Mesenchymal stem cell (in vitro differentiated cells and primary cell): ENCODE measurements at regions not wholly inside any gene's neighbourhood (a gene's known extent, or its start where the extent isn't known, plus 50 kb on each side); places are given as distances from the start of the nearest gene placed in this dataset.

Experiments used
- DNase-seq: peaks from one replicate; pipeline ENCODE4 v3.0.0-alpha.2; 2013
- H2AFZ ChIP-seq: one replicate; pipeline ENCODE4 v1.6.1; 2013; ENCODE audit warnings: low read depth, mild to moderate bottlenecking, control low read depth, inconsistent platforms, low read length, moderate library complexity
- H2AK5ac ChIP-seq: 2 replicates; pipeline ENCODE4 v1.6.1; 2013; ENCODE audit warnings: low read length, moderate library complexity, mild to moderate bottlenecking, inconsistent platforms; ENCODE audit not compliant: severe bottlenecking
- H2BK120ac ChIP-seq: one replicate; pipeline ENCODE4 v1.6.1; 2013; ENCODE audit warnings: low read depth, mild to moderate bottlenecking, inconsistent platforms, low read length, moderate library complexity
- H2BK12ac ChIP-seq, 2 experiments: one replicate each; pipeline ENCODE4 v1.6.1; 2013; ENCODE audit warnings: inconsistent platforms in 2 of 2, low read length in 2 of 2, mild to moderate bottlenecking in 2 of 2, moderate library complexity in 2 of 2, control low read depth in 1 of 2
- H2BK15ac ChIP-seq: one replicate; pipeline ENCODE4 v1.6.1; 2013; ENCODE audit warnings: mild to moderate bottlenecking, low read depth, inconsistent platforms; ENCODE audit not compliant: poor library complexity, severe bottlenecking
- H2BK5ac ChIP-seq: 2 replicates; pipeline ENCODE4 v1.6.1; 2013; ENCODE audit warnings: low read depth, mild to moderate bottlenecking, low read length, control low read depth, inconsistent platforms; ENCODE audit not compliant: poor library complexity, severe bottlenecking
- H3K14ac ChIP-seq, 2 experiments: one replicate each; pipeline ENCODE4 v1.6.1; 2013; ENCODE audit warnings: inconsistent platforms in 2 of 2, low read length in 2 of 2, control low read depth in 1 of 2, mild to moderate bottlenecking in 1 of 2, moderate library complexity in 1 of 2
- H3K18ac ChIP-seq, 2 experiments: one replicate each; pipeline ENCODE4 v1.6.1; 2013; ENCODE audit warnings: inconsistent platforms in 2 of 2, low read length in 2 of 2, control low read depth in 1 of 2, low read depth in 1 of 2, mild to moderate bottlenecking in 1 of 2
- H3K23ac ChIP-seq, 2 experiments: one replicate each; pipeline ENCODE4 v1.6.1; 2013; ENCODE audit warnings: inconsistent platforms in 2 of 2, low read length in 2 of 2, mild to moderate bottlenecking in 2 of 2, moderate library complexity in 2 of 2, control low read depth in 1 of 2
- H3K27ac ChIP-seq: 2 replicates; pipeline ENCODE4 v1.5.1; 2013; ENCODE audit warnings: mild to moderate bottlenecking, moderate library complexity, low read length, control low read depth, inconsistent platforms; ENCODE audit not compliant: poor library complexity, severe bottlenecking
- H3K27me3 ChIP-seq, 2 experiments: 2 replicates each; pipeline versions ENCODE4 v1.6.1 to v1.7.0; 2013; ENCODE audit warnings: low read length in 2 of 2, mild to moderate bottlenecking in 2 of 2, moderate library complexity in 2 of 2, control low read depth in 1 of 2, inconsistent platforms in 1 of 2; ENCODE audit not compliant: control insufficient read depth in 1 of 2, insufficient read depth in 1 of 2
- H3K36me3 ChIP-seq, 2 experiments: 2 replicates each; pipeline versions ENCODE4 v1.6.1 to v1.7.0; 2013; ENCODE audit warnings: low read length in 2 of 2, control low read depth in 1 of 2, inconsistent platforms in 1 of 2, low read depth in 1 of 2, mild to moderate bottlenecking in 1 of 2; ENCODE audit not compliant: insufficient read depth in 2 of 2, control insufficient read depth in 1 of 2
- H3K4ac ChIP-seq, 2 experiments: one replicate each; pipeline ENCODE4 v1.6.1; 2013; ENCODE audit warnings: inconsistent platforms in 2 of 2, low read length in 2 of 2, mild to moderate bottlenecking in 2 of 2, moderate library complexity in 2 of 2, control low read depth in 1 of 2, low read depth in 1 of 2
- H3K4me1 ChIP-seq: 2 replicates; pipeline ENCODE4 v1.6.1; 2013; ENCODE audit warnings: low read depth, low read length, control low read depth; ENCODE audit not compliant: control insufficient read depth, insufficient read depth
- H3K4me2 ChIP-seq: 2 replicates; pipeline ENCODE4 v1.6.1; 2013; ENCODE audit warnings: low read length, mild to moderate bottlenecking, inconsistent platforms; ENCODE audit not compliant: poor library complexity, severe bottlenecking
- H3K4me3 ChIP-seq, 2 experiments: 2 replicates each; pipeline versions ENCODE4 v1.5.1 to v1.7.0; 2013; ENCODE audit warnings: low read length in 2 of 2, mild to moderate bottlenecking in 2 of 2, control low read depth in 1 of 2, low read depth in 1 of 2; ENCODE audit not compliant: insufficient read depth in 1 of 2
- H3K79me1 ChIP-seq: replicated peaks from 2 replicates; pipeline ENCODE4 v1.6.1; 2013; ENCODE audit warnings: mild to moderate bottlenecking, control low read depth, low read length, inconsistent platforms; ENCODE audit not compliant: poor library complexity, severe bottlenecking
- H3K9ac ChIP-seq: 2 replicates; pipeline ENCODE4 v1.7.0; 2013; ENCODE audit warnings: mild to moderate bottlenecking, low read length, moderate library complexity
- H3K9me3 ChIP-seq: 2 replicates; pipeline ENCODE4 v1.7.0; 2013; ENCODE audit warnings: mild to moderate bottlenecking, low read length; ENCODE audit not compliant: control insufficient read depth
- H4K8ac ChIP-seq: one replicate; pipeline ENCODE4 v1.6.1; 2013; ENCODE audit warnings: inconsistent platforms, mild to moderate bottlenecking, low read length, moderate library complexity
- H4K91ac ChIP-seq: one replicate; pipeline ENCODE4 v1.6.1; 2013; ENCODE audit warnings: mild to moderate bottlenecking, low read length, inconsistent platforms
- WGBS: methylation state at CpG from one replicate; pipeline ENCODE4 v1.1.7; 2013; ENCODE audit warnings: mixed read lengths; 5-methylcytosine and 5-hydroxymethylcytosine counted together

- WGBS: no CpG with 5 or more reads among the region's 2 CpGs
Measured at GRCh38 chr4:126223784-126224407, 909.1 kb downstream of the FAT4 start.

GRCh38 chr4:126227428-126227827 is 912.7 kb downstream of the FAT4 start:
- no peaks in the 10 kb centered on the region for H3K79me1 ChIP-seq
- no peak overlapping the region for H3K27ac ChIP-seq
- no peak overlapping the region for H3K23ac ChIP-seq
- no peaks in the 10 kb centered on the region for H3K9me3 ChIP-seq
- no peak overlapping the region for H3K18ac ChIP-seq
- 95% methylated on average over 4 of the region's 4 CpGs for WGBS
- H2BK12ac ChIP-seq: no peak overlapping the region
- no peak overlapping the region for H3K4me2 ChIP-seq
- H3K4me1 ChIP-seq: no peaks in the 10 kb centered on the region
- no peak overlapping the region for H4K91ac ChIP-seq
- H3K4ac ChIP-seq: no peak overlapping the region
- no peak overlapping the region for H2AK5ac ChIP-seq
- H2BK120ac ChIP-seq: no peak overlapping the region
- no peak overlapping the region for H3K9ac ChIP-seq
- no peak overlapping the region for H3K14ac ChIP-seq
- no peaks in the 10 kb centered on the region for H3K36me3 ChIP-seq
- H2BK5ac ChIP-seq: no peak overlapping the region
- no peaks in the 10 kb centered on the region for H3K27me3 ChIP-seq
- no peak overlapping the region for H2BK15ac ChIP-seq
- no peak for DNase-seq
- H4K8ac ChIP-seq: no peak overlapping the region
- H2AFZ ChIP-seq: no peak overlapping the region
- H3K4me3 ChIP-seq: no peak overlapping the region

More at GRCh38 chr4:126223784-126224407, 909.1 kb downstream of the FAT4 start:
- Histone ChIP-seq H2AK5ac (no peak overlapping the region), H2BK15ac (no peak overlapping the region), H3K14ac (no peak overlapping the region), H3K27me3 (no peaks in the 10 kb centered on the region), H3K4me1 (no peaks in the 10 kb centered on the region), H3K23ac (no peak overlapping the region), H2AFZ (no peak overlapping the region), H3K27ac (no peak overlapping the region), H2BK5ac (no peak overlapping the region), H3K79me1 (no peaks in the 10 kb centered on the region), H3K9ac (no peak overlapping the region), H4K91ac (no peak overlapping the region), H3K36me3 (no peaks in the 10 kb centered on the region), H3K4ac (no peak overlapping the region), H2BK12ac (no peak overlapping the region), H3K18ac (no peak overlapping the region), H3K4me3 (no peak overlapping the region), H4K8ac (no peak overlapping the region), H3K9me3 (no peaks in the 10 kb centered on the region), H3K4me2 (no peak overlapping the region), H2BK120ac (no peak overlapping the region)
- peak; percentile 43 for DNase-seq

- H2BK15ac ChIP-seq: no peak overlapping the region
- H2AK5ac ChIP-seq: no peak overlapping the region
- H3K79me1 ChIP-seq: no peaks in the 10 kb centered on the region
- no peak overlapping the region for H4K91ac ChIP-seq
- no peak overlapping the region for H4K8ac ChIP-seq
- H2AFZ ChIP-seq: no peak overlapping the region
- no peaks in the 10 kb centered on the region for H3K27me3 ChIP-seq
- no peak overlapping the region for H3K4me2 ChIP-seq
- H2BK5ac ChIP-seq: no peak overlapping the region
- H3K4me3 ChIP-seq: no peak overlapping the region
- no peak overlapping the region for H2BK12ac ChIP-seq
- no peaks in the 10 kb centered on the region for H3K4me1 ChIP-seq
- 92% methylated on average over 1 of the region's 1 CpG for WGBS
- no peak overlapping the region for H3K14ac ChIP-seq
- no peak overlapping the region for H2BK120ac ChIP-seq
- H3K9me3 ChIP-seq: peaks cover 13% of the 10 kb centered on the region
- H3K36me3 ChIP-seq: no peaks in the 10 kb centered on the region
- H3K18ac ChIP-seq: no peak overlapping the region
- no peak for DNase-seq
- no peak overlapping the region for H3K4ac ChIP-seq
- H3K9ac ChIP-seq: no peak overlapping the region
- no peak overlapping the region for H3K23ac ChIP-seq
- no peak overlapping the region for H3K27ac ChIP-seq
Measured at GRCh38 chr4:126230269-126230668, 915.5 kb downstream of the FAT4 start.

DNA sequence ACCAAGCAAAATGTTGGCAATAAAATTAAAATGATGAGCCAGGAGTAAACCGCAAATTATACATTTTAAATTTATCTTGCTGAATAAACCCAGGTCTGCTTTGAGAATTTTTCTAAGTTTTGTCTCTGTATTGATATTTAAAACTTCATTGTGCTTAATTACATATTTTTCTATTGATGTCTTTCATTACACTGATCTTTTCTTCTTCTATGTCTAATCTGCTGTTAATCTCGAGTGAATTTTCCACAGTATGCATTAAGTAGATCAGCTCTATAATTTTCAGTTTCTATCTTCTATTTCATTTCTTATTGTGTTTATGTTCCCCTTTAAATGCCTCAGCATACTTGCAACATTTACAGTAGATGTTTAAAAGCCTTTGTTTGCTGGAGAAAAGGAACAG is 918.7 kb downstream of the FAT4 start:
- H3K4me1 ChIP-seq: no peaks in the 10 kb centered on the region
- no peak overlapping the region for H2BK15ac ChIP-seq
- H3K9ac ChIP-seq: no peak overlapping the region
- H3K79me1 ChIP-seq: no peaks in the 10 kb centered on the region
- peaks cover 26% of the 10 kb centered on the region for H3K9me3 ChIP-seq
- WGBS: no CpG with 5 or more reads among the region's 2 CpGs
- no peak overlapping the region for H4K8ac ChIP-seq
- no peak overlapping the region for H2AFZ ChIP-seq
- no peak overlapping the region for H3K14ac ChIP-seq
- no peaks in the 10 kb centered on the region for H3K36me3 ChIP-seq
- H3K18ac ChIP-seq: no peak overlapping the region
- H2AK5ac ChIP-seq: no peak overlapping the region
- no peak overlapping the region for H2BK5ac ChIP-seq
- H2BK12ac ChIP-seq: no peak overlapping the region
- no peak overlapping the region for H3K4me2 ChIP-seq
- no peak for DNase-seq
- no peak overlapping the region for H3K4ac ChIP-seq
- H3K4me3 ChIP-seq: no peak overlapping the region
- no peak overlapping the region for H2BK120ac ChIP-seq
- H4K91ac ChIP-seq: no peak overlapping the region
- no peak overlapping the region for H3K23ac ChIP-seq
- H3K27ac ChIP-seq: no peak overlapping the region
- no peaks in the 10 kb centered on the region for H3K27me3 ChIP-seq
